Skin epidermis (tissue), 12 donors: ENCODE measurements at regions not wholly inside any gene's neighbourhood (a gene's known extent, or its start where the extent isn't known, plus 50 kb on each side); places are given as distances from the start of the nearest gene placed in this dataset.
"Not testable (repeated sequence)": the region's sequence is repeated elsewhere in the genome, so short reads cannot be mapped to it uniquely, and the experiment has no call there.

Experiments used
- H3K27ac ChIP-seq, 21 experiments: fragments of 200-600 bp; sonication (generic) in 11 of 21; one replicate each; pipeline ENCODE4 v1.5.0; 2020; ENCODE audit warnings: mild to moderate bottlenecking in 3 of 21, inconsistent platforms in 2 of 21, moderate library complexity in 2 of 21
- H3K4me3 ChIP-seq, 7 experiments: fragments of 200-600 bp; sonication (generic) in 2 of 7; one replicate each; pipeline ENCODE4 v1.5.0; 2020; ENCODE audit warnings: inconsistent platforms in 2 of 7, mild to moderate bottlenecking in 2 of 7, moderate library complexity in 1 of 7

DNA sequence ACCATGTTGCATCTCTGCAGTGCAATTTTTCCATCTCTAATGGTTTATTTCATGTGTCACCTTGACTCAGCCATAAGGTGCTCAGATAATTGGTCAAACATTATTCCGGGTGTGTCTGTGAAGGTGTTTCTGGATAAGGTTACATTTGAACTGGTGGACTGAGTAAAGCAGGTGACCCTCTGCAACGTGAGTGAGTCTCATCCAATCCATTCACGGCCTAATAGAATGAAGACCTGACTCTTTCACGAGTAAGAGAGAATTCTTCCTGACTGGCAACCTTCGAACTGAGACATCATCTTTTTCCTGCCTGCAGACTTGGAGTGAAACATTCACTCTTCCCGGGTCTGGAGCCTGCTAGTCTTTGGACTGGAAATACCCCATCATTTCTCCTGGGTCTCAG, 77.1 kb upstream of the SLC22A23 start:
- no peak overlapping the region for H3K27ac ChIP-seq
- H3K4me3 ChIP-seq, result no peak overlapping the region

DNA sequence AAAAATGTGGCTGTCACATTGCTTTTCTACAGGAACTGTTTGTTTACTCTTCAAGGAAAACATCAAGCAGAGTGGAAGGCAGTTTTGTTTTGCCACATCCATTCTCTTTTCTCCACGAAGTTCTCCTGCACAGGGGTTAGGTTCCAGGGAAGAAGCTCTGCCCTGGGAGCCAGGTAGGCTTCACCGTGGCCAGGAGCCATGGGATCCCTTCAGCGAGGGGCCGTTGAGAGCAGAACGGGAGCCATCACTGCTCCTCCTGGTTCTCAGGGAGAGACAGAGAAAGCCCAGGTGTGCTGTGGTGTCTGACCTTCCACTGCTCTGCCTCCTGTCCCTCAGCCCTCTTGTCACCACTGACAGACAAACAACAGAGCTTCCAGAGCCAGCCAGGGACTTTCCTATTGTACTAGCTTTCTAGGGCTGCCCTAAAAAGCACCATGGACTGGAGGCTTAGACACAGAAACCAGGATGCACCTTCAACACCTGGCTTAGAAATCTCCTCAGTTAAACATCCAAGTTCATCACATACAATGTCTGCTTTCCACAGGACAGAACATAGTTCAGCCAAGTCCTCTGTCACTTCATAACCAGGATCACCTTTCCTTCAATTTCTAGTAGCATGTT, 75.6 kb upstream of the SLC22A23 start:
- H3K27ac ChIP-seq, result no peak overlapping the region
- no peak overlapping the region for H3K4me3 ChIP-seq

DNA sequence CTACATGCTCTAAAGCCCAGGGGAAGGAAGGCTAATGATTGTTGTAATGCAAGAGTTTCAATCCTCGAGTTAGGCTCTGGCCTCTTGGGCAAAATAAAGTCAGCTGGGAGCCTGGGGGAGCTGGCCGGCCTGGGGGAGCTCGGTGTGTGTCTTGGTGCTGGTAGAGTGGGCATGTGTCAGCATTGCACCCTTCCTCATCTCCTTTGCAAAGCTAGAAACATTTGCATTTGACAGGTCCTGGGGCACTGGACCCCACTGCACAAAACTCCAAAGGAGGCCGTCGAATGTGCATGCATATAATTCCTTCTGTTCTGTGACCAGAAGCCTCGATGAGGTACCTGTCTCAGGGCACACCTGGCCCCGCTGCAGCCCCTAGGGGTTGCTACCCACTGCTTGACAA, 74.6 kb upstream of the SLC22A23 start:
- H3K4me3 ChIP-seq, result no peak overlapping the region
- no peak overlapping the region for H3K27ac ChIP-seq

DNA sequence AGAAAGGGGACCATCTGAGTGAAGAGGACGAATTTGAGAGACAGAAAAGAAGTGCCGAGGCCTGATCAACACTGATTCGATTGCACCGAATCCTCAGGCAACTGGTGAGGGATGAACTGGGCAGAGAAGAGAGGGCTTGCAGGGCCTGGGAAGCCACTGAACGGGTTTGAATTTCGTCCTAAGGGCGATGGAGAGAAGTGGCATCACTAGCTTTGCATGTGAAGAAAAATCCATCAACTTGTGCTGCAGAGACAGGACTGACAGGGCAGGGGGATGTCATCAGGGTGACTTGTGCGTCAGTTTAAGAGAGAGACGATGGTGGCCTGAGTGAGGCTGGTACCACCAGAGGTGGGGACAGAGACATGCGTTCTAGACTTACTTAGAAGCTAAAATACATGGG, 73.7 kb upstream of the SLC22A23 start:
- Histone ChIP-seq H3K4me3 (no peak overlapping the region), H3K27ac (no peak overlapping the region)

DNA sequence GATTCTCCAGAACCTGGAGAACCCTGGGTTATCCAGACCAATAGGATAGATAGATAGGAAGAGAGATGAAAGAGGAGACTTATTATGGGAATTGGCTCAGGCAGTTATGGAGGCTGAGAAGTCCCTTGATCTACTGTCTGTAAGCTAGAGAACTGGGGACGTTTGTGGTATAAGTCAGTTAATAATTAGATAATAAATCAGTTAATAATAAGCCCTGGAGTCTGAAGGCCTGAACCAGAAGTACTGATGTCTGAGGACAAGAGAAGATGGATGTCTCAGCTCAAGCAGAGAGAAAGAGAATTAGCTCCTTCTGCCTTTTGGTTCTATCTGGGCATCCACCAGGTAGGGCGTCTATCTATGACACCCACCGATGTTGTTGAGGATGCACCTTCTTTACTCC, 72.9 kb upstream of the SLC22A23 start:
- Histone ChIP-seq H3K4me3 (no peak overlapping the region), H3K27ac (no peak overlapping the region)

DNA sequence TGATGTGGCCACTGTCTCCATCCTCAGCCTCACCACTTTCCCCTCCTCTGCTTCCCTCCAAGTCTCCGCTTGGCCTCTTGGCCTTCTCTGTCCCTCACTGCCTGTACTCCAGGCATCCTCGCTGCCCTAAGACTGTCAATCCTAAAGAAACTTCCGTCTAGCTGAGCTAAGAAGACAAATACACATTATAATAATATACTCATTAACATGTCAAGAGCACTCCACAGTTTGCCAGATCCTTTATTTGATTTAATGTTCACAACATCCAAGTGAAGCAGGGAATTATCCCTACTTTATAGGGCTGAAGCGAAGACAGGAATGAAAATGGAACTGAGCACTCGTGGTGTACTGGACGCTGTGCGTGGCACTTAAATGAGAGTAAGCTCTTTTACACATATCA, 72.4 kb upstream of the SLC22A23 start:
- Histone ChIP-seq H3K27ac (no peak overlapping the region), H3K4me3 (no peak overlapping the region)

DNA sequence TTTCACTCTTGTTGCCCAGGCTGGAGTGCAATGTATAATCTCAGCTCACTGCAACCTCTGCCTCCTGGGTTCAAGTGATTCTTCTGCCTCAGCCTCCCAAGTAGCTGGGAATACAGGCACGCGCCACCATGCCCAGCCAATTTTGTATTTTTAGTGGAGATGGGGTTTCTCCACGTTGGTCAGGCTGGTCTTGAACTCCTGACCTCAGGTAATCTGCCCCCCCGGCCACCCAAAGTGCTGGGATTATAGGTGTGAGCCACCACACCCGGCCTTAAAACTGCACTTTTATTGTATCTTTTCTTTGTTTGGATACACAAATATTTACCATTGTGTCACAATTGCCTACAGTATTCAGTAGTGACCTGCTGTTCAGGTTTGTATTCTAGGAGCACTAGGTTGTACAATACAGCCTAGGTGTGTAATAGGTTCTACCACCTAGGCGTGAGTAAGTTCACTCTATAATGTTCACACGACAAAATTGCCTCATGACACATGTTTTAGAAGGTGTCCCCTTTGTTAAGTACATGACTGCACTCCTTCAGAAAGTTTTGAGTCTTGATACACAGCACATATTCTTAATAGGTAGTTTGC, 71.3 kb upstream of the SLC22A23 start:
- not testable (repeated sequence) for H3K4me3 ChIP-seq, H3K27ac ChIP-seq

DNA sequence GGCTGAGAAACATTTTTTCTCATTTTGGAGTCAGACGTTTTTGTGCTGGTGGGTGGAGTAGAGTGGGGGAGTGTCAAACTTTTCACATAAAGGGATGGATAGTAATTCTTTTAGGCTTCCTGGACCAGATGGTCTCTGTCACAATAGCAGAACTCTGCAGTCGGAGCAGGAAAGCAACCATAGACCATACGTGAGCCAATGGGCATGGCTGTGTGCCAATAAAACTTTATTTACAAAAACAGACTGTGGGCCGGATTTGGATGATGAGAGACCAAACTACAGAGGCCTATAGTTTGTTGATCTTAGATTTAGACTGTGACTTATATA, 70.8 kb upstream of the SLC22A23 start:
- Histone ChIP-seq H3K27ac (no peak overlapping the region), H3K4me3 (no peak overlapping the region)

DNA sequence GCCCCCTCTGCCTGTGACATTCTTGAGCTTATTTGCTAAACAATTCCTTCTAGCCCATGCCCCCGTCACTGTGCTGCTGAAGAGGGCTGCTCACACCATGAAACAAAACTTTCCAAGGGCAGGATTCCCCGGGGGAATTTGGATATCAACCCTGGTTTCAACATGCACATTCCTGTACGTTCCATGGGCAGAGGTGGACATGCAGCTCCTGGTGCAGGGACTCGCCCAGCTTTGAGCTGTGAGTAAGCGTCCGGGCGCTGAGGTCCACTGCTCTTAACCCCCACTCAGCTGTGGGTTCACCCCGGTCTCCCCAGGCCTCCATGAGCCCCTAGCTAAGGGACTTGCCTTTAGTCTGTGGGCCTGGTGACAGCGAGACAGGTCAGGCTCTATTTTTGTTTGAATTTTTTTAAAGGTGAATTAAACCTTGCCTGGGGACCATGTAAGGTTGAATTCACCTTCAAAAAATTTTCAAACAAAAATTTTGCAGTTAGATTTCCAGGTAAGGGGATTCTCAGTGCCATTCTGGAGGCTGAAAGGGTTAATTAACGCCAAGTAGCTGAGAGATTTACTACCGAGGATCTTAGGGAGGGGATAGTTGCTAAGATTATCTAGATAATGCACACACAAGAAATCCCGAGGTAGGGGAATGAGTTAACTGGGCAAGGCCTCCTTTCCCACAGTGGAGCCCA, 70.3 kb upstream of the SLC22A23 start:
- Histone ChIP-seq H3K27ac (peak overlapping the region in 2 of 21 experiments; percentile 7 to 24), H3K4me3 (no peak overlapping the region)

DNA sequence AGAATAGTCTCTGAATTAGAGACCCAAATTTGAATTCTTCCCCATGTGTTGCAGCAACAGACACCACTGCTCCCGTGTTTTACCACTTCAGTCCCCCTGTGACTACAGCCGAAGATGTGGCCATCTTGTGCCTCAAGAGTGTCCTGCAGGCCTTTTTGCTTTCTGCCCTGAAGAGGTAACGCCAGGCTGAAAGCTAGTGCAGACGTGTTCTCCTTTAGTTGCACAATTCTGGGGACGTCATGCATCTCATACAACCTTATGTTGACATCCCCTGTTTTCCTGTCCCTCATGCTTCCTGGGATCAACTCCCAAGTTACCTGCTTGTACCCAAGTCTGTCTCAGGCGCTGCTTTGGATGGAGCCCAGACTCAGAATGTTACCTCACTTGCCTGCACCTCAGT, 69.1 kb upstream of the SLC22A23 start:
- Histone ChIP-seq H3K27ac (no peak overlapping the region), H3K4me3 (no peak overlapping the region)

DNA sequence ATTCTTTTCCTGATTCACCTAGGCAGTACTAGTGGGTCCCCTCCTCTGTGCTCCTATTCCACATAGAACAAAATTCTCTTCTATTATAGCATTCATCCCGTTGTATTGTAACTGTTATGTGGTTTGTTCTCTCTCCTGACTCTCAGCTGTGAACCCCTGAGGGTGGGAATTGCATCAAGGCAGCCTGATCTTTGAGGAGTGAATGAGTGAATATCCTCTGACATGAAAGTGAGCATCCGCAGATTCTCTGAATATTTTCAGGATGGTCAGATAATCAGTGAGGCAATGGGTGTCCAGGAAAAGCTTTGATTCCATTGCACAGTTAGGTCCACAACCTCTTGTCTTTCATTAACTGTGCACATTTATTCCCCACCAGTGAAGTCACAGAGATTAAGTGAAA, 67.6 kb upstream of the SLC22A23 start:
- H3K27ac ChIP-seq, result no peak overlapping the region

DNA sequence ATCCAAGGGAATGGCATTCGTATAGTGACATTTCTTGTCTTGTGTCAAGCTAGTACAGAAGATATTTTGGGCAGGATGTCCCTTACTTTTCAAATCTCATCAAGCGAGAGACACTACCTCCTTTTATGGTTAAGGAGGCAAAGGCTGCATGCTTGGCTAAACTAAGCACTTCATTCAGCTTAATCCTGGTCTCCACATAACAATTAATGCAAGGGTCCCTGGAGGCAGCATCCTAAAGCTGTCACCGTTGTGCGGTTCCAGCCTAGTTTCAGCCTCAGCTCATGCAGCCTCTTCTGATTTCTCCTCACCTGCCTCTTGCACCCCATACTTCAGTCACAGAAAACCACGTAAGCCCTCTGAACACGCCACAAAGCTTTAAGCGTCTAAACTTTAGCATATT, 67.1 kb upstream of the SLC22A23 start:
- Histone ChIP-seq H3K4me3 (no peak overlapping the region), H3K27ac (no peak overlapping the region)

More for the DNA sequence above, 67.6 kb upstream of the SLC22A23 start:
- no peak overlapping the region for H3K4me3 ChIP-seq

DNA sequence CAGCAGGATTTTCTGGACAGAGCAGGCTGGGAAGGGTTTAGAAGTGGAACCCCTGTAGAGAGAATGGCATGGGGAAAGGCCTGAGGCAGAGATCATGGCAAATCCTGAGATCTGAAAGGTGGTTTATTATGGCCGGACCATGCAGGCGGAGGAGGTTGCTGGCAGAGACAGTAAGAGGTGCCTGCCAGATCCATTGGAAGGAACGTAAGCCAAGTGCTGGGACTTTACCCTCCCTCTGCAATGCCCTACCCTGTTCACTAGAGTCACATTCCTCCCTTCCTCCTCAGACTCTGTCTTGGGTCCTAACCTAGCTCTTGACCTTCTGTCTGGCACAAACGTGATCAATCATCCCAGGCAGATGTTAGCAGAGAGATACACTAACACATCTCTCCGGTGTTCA, 66.4 kb upstream of the SLC22A23 start:
- Histone ChIP-seq H3K27ac (no peak overlapping the region), H3K4me3 (no peak overlapping the region)

DNA sequence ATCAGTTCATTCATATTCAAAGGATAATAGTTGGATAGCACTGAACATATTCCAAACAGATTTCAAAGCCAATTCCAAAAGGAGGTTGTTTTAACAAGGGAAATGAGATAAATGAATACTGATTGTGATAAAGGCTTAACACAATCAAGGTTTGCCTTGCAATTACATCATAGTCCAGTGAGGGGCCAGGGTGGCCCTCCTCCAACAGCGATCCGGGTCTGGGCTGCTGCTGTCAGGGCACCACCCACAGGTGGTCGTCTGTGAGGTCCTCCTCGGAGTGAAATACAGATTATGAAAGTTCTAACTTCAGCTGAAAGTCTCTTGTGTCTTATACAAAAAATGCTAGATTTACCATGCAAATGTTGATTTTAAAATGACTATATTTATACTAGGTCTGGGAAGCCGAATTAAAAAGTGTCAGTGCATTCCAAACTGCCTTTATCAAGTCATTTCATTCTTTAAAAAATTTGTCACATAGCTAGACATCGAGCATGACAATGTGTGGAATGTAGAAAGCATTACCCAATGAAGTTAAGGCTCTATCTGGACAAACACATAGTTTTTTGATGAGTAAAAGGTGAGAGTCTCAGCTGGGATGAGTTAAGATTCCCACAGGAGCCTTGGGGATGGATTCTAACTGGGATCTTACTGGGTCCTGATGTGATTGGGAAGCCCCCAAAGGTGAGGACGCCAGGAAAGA, 65.9 kb upstream of the SLC22A23 start:
- Histone ChIP-seq H3K27ac (no peak overlapping the region), H3K4me3 (no peak overlapping the region)

DNA sequence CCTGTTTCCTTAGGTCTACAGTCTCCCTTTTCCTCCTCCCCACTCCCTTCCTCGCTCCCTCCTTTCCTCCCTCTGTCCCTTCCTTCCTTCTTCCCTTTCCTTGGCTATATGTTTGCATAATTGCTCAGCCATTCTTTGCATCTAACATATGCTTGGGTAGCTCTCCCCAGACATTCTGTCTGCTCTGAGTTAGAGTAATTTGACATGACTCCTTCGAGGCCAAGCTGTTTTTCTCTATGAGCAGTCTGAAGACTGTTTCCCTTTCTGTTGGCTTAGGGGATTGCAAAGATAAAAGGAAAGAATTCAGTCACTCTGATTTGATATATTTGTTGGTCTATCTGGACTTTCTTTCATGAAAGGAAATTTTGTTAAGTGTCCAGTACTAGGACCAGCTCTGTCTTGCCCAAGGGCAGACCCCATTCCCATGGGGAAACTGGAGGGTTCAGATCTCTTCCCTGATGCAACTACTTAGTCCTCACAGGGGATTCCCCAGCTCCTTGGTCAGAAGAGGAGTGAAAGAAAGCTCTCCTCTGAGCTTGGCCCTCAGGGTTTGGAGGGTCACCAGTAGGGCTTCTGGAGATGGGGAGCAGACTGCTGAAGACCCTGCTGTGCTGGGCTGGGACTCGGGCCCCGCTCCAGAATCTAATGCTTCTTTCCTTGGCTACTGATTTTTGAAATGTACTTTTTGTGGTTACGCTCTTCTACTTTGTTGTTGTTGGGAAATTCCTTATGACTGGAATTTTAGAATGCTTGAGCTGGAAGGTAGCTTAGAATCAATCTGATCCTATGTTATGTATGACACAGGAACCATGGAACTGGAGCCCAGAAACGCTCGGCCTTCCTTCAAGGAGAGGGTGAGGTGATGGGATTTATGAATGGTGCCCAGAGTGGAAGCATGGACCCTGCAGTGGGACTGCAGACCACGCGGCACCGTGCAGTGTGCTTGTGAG, 63.7 kb upstream of the SLC22A23 start:
- Histone ChIP-seq H3K4me3 (no peak overlapping the region), H3K27ac (no peak overlapping the region)

DNA sequence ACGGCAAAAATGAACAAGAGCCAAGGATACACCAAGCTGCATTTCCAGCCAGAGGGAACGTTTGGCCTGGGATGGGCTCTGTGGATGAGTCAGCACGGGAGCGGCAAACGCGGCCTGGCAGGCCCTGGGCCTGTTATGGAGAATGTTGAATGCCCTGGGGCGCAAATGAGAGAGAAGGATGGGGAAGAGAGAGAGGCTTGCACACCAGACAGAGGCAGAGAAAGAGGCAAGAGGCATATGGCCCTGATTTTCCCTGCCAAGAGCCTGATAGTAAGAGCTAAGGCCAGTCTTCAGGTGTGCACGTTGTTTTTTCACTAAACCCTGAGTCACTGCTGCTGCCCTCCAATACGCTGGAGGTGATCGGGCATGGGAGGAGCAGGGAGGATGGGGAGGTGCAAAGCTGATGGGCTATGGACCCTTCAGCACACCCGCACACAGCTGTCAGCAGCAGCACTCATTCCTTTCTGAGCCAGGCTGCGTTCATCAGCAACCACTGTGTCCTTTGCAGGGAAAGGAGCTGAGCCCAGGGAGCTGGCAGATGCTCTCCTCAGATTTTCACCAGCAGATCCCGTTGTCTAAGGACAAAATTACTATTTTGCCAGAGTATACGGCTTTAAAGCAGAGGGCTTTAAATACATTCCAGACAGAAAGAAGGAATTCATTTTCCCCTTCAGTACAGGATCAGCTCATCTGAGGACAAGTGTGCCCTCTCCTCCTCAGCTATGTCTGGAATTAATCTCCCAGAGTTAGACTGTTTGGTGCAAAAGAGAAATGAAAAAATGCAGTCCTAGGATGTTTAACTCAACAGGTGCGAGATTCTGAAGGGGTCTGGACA, 61.7 kb upstream of the SLC22A23 start:
- Histone ChIP-seq H3K27ac (peak overlapping the region in 11 of 21 experiments; percentile 0 to 76 (median 56)), H3K4me3 (no peak overlapping the region)

DNA sequence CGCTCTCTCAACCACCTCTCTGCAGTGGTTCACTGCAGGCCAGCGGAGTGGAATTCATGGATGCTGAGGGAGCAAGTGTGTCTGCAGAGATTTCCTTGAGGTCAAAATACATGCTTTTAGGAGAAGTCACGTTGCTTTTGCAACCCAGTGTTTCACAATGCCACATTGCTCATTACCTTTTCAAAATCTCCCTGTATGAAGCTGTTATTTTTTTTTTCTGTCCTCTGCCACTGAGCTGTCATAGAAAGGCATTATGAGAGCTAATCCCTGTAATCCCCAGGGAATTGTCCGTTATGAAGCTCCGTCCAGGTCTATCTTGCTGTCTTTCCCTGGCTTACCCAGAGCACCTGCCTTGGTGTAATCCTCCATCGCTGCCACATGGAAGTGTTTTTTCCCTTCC, 60.5 kb upstream of the SLC22A23 start:
- no peak overlapping the region for H3K4me3 ChIP-seq
- H3K27ac ChIP-seq, result peak overlapping the region in 12 of 21 experiments; percentile 22 to 76 (median 55)

DNA sequence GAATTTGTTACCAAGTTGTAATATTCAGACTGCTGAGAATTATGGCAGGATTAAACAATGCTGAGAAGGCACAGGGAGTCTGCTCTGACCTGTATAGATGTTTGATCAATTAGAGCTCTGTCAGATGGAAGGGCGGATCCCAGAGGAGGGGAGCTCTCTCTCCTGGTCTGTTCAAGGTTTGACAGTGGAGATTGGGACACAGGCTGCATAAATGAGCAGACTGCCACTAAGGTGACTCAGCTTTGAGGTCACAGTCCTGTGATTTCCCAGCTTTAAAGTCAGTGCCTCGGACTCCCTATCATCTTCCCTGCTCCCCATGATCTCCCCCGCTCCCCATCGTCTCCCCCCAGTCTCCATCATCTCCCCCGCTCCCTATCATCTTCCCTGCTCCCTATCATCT, 59.2 kb upstream of the SLC22A23 start:
- no peak overlapping the region for H3K27ac ChIP-seq

DNA sequence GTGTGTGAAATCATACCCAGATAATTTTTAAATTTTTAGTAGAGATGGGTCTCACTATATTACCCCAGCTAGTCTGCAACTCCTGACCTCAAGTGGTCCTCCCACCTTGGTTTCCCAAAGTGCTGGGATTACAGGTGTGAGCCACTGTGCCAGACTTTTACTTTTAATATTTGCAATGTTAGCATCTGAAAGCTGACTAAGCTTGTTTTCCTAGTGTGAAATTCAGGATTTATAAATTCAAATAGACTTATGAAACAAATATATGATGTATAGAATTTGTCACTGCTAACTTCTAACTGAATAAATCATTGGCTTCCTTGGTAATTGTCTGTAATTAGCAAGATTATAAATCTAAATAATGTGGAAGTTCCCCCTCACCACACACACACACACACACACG, 58.8 kb upstream of the SLC22A23 start:
- H3K4me3 ChIP-seq, result no peak overlapping the region

More for the DNA sequence above, 59.2 kb upstream of the SLC22A23 start:
- H3K4me3 ChIP-seq, result no peak overlapping the region

More for the DNA sequence above, 58.8 kb upstream of the SLC22A23 start:
- no peak overlapping the region for H3K27ac ChIP-seq
